Activated T-cell treated with anti-CD3 and anti-CD28 coated beads, Interleukin-2, amount 50 U/mL, for 48 hours (primary cell): ENCODE measurements at regions not wholly inside any gene's neighbourhood (a gene's known extent, or its start where the extent isn't known, plus 50 kb on each side); places are given as distances from the start of the nearest gene placed in this dataset.

Experiments
- DNase-seq, 2 experiments: peaks; one replicate each; pipeline ENCODE4 v3.0.0-alpha.2; 2020

DNA sequence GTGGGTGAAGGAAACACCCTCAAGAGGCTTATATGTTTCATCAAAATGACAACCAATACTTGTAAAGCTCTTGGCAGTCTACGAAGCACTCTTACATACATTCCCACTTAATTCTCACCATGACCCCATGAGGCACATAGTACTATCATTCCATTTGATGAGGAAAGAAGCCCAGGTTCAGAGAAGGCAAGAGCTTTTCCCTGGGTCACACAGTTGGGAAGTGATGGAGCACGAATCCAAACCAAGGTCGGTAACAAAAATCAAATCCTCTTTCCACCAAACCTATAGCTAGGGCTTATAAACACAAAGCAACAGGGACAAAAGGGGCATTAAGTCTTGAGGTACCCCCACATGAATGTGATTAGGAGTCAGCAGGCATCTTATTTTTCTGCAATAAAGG is 187.1 kb downstream of the UACA start:
- peak in 1 of 2 experiments; percentile 1 for DNase-seq

DNA sequence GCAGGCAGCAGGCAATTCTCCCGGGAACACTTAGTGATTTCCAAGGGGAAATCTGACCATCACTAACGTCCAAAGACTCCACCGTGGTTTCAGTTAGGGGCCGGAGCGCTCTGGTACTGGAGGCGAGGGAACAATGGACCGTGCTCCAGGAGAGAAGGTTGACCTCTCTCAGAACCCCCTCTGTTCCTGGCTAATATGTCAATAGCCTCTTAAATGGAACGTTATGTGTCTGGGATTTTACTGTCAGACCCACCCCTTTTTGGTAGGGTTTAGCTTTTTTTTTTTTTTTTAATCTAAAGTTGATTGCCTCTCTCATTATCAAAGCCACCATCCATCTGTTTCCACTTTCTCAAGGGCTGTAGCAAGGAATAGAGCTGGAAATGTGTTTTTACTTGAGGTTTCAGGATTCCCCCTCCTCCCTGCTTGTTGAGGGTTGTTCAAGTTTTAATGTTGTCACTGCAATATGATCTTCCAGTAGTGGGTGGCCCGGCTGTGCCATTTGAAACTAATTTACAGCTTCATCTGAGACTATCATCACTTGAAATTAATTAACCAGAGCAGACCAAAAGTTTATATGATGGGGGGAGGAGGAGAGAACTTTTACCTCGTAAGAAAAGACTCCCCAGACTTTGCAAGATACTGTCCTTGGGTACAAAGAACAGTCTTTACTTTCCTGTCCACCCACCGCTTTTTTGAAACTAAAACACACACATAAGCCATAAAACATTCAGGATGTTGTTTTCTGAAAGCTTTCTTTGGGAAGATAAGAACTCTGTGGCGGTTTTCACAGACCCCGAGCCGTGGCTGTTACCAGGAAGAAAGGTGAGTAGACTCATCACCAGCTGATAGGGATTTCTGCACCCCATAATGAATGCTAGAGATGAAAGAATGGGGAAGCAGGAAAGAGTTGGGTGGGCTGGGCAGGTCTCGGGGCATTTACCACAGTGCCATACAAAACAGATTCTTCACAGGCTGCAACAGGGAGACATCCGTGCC is 187.8 kb downstream of the UACA start:
- peak in 1 of 2 experiments; percentile 7 for DNase-seq

DNA sequence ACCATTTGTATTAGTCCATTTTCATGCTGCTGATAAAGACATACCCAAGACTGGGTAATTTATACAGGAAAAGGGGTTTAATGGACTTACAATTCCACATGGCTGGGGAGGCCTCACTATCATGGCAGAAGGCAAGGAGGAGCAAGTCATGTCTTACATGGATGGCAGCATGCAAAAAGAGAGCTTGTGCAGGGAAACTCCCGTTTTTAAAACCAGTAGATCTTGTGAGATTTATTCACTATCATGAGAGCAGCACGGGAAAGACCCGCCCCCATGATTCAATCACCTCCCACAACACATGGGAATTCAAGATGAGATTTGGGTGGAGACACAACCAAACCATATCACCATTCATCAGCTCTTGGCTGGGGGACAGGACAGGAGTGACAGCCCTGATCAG is 189.0 kb downstream of the UACA start:
- DNase-seq = peak in 1 of 2 experiments; percentile 12

DNA sequence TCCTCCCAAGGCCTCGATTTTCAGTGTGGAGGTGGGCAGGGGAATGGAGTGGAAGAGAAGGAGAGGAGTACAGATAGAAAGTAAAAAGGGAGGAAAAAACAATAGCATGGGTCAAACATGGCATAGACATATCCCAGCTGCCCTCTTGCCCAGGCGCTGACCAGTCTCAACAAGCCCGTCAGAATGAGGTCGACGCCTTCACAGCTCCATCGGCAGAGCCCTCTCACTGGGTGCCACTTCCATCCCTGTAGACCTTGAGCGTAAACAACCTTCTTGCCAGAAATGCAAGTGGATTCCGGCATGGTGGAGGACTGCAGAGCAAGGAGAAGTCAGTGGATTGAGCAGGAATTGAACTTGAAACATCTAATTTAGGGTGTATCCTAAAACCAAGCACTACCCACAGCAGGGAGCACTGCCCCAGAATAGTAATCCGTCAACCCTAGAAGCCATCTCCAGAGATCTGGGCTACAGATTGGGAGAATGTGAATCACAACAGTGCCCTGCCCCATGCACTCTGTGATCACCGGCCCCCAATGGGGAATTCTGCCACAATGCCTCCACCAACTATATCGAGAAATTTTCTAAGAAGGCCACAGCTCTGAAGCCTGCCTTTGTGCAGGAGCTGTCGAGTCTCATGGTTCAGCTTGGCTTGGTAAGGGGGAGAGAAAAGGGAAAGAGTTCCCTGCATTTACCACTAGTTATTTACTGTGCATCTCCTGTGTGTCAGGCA is 190.1 kb downstream of the UACA start:
- DNase-seq = no peak

DNA sequence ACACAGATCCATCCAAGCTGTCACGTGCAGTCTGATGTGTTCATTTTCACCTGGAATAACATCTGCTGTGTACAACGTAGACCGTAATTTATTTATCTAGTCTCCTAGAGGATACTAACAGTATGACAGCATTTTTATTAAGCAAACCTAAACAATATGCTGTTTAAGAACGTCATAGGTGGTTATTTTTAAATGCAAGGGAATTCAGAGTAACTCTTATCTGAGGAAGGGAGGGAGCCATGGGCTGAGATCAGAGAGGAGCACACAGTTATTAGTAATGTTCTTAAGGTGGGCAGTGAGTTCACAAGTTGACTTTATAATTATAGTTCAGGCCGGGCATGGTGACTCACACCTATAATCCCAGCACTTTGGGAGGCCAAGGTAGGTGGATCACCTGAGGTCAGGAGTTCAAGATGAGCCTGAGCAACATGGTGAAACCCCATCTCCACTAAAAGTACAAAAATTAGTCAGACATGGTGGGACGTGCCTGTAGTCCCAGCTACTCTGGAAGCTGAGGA is 193.6 kb downstream of the UACA start:
- peak; percentile 28 to 44 for DNase-seq

DNA sequence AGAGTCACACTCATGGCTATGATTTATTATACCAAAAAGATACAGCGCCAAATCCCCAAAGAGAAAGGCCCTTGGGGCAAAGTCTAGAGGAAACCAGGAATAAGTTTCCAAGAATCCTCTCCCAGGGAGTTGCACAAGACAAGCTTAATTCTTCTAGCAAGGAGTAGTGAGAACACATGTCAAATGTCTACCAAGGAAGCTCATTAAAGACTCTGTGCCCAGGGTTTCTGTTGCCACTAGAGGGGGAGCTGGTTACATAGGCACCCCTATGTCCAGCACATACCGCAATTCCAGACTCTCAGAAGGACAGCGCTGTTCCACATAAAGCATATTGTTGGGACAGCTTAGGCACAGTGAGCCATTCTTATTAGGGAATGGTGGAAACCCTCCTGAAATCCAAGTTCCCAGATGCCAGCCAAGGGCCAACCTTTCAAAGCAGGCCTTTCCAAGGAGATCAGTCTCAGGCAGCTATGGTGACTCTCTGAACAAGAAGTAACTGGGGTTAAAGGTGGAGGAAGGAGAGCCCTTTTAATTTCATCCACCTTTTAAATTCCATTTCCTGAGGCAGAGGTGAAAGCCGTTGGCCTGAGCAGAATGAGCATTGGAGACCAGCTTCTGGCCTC is 194.2 kb downstream of the UACA start:
- DNase-seq = peak in 1 of 2 experiments; percentile 13

DNA sequence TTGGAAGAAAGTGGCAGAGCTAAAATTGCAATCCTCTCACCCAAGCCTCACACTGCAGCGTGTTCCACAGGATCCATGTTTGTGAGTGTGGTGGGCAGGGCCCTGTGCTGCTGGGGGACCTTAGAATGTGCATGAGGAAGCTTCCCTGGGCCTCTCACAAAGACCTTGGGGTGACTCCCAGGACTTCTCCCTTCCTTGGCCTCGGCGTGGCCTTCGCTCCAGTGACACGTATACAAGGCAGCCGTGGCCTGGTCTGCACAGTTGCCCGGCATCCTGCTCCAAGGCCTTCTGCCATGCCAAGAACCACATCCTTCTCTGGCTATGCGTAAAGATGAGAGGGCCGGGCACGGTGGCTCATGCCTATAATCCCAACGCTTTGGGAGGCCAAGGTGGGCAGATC is 196.4 kb downstream of the UACA start:
- DNase-seq = peak; percentile 12

DNA sequence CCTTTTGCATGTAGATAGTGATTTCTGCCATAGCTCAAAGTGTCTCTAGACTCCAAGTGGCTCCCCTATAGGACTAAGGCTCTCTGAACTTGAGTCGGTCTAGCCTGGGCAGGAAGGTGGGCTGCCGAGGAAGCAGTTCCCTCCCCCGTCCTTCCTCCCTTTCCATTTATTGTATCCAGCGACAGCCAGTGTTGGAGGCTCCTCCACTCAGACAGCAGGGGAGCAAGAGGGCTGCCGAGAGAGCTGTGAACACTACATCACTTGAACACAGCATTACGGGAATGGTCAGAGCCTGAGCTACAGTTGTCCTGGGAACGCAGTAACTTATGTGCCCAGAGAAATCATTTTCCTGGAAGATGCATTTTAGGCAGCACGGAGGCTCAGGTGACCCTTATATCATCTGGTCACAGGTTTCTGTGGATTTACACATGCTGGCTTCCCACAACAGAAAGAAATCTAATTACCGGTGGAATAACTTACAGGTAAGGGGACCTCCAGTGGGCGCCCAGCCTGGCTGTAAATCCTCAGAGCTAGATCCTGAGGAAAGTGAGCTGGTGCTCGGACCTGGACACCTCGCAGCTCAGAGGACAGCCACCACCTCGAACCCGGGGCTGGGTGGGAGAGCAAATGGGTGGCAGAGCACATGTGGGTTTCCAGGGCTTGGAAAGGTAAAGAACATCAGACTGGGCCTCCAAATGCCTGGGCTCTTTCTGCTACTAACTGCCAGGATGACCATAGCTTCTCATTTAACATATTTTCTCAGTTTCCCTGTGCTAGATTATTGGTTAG is 197.1 kb downstream of the UACA start:
- DNase-seq = peak in 1 of 2 experiments; percentile 7

DNA sequence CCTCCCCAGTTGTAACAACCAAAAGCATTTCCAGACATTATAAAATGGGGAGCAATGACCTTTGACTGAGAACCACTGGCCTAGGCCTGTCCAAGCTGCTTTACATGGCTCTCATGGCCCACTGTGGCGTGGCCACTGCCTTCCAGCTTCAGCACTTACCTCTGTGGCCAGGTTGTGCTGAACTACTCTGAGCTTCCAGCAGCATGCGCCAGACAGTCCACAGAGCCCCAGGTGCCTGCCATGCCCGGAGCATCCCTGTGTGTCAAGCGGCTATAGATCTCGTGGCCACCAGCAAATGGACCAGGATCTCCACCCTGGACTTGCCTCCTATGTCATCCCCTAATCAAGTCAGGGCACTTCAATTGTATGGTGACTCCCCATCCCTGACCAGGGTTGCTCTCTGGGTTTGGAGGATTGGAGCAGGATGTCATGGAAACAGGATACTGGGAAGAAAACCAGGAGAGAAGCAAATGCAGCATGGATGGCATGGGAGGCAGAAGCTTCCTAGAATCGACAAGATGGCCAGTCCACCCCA is 199.7 kb downstream of the UACA start:
- peak in 1 of 2 experiments; percentile 11 for DNase-seq

DNA sequence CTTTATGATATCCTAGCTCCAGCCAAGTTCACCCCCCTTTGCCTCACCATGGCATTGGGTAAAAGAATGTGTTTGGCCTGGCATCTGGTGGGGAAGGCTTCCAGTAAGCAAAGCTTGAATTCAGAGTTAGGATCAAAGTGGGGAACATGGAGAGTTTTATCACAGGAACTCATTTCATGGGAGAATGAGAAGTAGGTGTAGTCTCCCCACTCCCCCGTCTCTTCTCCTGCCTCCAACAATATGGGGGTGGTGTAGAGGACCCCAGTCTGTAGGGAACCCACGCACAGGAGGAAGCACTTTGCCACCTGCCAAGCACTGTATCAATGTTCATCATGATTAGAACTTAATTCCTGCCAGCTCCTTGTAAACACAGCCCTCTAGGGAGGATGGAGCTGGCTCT is 200.5 kb downstream of the UACA start:
- DNase-seq = peak in 1 of 2 experiments; percentile 5

DNA sequence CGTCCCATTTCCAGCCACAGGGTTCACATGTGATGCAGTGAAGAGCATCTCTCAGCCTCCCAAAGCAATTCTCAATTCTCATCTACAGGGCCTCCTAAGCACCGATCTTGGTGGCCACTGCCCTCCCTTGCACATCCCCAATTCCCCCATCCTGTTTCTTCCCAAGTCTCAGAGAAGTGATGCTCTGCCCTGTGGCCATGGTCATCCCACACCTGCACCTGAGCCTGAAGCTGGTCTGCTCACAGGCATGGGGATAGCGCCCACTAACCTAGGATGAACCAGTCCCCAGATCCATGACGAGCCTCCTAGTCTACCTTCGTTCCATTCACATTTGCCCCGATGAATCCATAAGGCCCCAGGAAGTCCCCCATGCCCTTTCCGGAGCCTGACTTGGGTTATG is 201.5 kb downstream of the UACA start:
- no peak for DNase-seq

DNA sequence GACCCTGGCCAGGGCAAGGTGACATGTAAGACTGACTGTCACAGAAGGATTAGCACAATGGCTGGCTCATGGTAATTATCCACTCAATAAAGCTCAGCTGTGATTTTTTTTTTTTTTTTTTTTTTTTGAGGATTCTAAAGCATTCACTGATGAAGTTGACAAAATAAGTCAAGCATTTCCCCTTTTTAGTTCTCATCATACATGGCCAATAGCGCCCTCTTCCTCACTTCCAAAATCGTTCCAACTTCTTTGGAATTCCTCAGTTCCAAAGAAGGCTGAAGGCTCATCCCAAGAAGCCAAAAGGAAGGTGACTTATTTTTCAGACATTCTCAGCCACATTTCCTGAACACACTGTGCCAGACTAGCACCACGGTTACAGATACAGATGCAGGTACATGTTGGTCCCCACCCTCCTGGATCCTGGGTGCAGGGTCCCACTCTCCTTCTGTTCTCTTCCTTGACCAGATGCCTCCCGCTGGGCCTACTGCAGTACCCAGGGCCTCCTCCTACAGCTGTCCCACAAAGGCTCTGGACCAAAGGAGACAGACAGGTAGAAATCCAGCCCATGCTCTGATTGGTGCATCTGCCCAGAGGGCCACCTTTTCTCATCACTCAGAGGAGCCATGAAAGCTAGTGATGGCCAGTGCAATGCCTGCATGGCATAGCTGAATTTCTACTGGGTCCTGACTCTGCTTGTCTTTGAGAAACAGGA is 202.6 kb downstream of the UACA start:
- DNase-seq = no peak

DNA sequence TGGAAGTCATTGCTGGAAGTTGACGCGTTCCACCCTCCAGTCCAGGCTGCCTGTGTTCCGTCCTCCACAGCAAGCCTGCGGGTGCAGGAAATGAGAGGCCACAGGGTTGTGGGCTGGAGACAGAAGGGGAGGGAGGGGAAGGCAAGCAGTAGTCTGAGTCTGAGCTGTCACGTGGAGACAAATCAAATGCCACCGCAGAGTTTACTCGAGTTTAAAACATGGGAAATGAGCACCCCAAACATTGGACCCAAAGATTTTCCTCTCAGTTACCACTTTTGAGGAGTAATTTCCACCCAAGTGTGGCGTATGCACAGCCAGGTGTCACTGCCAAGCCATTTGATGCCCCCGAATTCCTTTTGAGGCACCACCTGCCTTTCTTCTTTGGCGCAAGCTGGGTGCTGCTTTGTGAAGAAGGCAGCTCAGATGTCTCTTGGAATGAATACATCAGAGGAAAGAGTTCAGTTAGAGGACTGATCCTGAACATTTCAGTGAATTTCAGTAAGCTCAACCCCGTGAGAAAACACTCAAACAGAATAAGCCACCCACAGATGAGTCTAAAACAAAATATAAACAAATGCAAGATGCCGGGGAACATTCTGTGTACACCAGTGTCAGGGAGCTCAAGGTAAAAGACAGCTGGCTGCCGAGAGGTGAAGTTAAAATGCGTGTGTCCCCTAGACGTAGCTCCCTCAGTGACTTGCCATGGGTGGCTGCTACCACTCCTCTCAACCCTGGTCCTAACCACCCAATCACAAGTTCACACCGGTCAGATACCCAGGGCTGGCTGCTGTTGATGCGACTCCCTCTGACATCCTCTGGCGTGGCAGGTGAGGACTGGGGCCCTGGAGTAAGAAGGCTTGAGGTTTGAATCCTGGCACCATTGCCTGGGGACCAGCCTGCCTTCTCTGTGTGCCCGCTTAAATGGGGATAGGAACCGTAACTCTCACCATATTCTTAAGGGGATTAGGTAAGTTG is 203.8 kb downstream of the UACA start:
- peak; percentile 73 to 75 for DNase-seq

DNA sequence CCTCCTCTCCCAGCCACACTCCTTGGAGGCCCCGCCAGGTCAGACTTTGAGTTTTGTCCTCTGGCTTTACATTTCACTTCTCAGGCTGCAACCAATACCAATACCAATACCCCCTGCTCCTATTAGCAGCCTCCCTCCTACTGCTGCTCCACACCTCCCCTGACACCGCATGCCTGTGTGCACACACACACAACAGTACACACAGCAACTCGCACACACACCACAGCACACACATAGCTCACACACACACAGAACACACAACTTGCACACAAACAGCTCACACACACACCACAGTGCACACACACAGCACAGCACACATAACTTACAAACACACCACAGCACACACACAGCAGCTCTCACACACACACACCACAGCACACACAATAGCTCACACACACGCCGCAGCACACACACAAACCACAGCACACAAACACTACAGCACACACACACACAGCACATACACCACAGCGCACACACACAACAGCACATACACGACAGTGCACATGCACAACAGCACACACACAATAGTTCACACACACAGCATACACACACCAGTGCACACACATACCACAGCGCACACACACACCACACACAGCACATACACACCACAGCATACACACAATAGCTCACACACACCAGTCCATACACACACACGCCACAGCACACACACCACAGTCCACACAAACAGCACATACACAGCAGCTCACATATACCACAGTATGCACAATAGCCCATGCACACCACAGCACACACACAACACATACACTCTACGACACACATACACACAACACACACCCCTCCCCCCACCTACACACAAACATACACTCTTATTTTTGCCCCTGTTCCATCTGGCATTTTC is 204.7 kb downstream of the UACA start:
- DNase-seq = peak in 1 of 2 experiments; percentile 18

DNA sequence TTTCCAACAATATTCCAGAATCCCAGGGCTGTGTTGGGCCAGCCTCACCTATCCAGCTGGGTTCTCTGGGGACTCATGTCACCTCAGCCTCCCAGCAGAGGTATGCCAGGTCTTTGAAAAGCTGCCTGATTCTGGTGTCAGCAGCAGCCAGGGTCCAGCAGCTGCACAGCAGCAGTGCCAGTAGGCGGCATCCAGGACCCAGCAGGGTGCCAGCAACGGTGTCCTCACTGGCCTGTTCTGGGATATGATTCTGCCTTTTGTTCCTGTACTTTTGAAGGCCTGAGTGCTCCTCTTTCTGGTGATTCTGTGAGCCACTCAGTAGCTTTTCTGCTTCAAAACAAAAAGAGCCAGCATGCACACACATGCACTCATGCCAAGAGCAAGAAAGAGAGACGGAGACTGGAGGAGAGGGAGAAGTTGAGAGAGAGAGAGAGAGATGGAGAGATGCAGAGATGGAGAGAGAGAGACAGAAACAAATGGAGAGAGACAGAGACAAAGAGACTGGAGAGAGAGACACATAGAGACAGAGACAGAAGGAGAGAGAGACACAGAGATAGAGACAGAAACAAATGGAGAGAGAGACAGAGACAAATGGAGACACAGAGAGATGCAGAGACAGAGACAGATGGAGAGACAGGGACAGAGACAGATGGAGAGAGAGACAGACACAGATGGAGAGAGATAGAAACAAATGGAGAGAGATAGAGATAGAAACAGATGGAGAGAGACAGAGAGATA is 205.7 kb downstream of the UACA start:
- peak; percentile 28 to 39 for DNase-seq

DNA sequence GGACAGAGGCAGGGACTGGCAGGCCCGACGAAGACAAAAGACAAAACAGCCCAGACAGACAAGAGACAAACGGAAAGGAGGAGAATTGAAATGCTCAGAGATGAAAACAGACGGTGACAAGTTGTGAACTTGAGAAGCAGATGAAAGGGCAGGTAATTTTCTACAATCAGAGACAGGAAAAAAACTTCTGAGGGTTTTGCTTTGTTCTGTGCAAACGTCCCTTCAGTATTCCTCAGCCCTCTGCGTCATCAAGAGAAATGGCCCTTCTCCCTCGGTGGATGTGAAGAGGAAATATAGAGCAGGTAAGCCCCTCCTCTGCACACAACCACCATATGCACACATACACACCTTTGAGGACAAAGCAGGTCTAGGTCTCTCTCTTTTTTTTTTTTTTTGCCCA is 206.6 kb downstream of the UACA start:
- DNase-seq = no peak

DNA sequence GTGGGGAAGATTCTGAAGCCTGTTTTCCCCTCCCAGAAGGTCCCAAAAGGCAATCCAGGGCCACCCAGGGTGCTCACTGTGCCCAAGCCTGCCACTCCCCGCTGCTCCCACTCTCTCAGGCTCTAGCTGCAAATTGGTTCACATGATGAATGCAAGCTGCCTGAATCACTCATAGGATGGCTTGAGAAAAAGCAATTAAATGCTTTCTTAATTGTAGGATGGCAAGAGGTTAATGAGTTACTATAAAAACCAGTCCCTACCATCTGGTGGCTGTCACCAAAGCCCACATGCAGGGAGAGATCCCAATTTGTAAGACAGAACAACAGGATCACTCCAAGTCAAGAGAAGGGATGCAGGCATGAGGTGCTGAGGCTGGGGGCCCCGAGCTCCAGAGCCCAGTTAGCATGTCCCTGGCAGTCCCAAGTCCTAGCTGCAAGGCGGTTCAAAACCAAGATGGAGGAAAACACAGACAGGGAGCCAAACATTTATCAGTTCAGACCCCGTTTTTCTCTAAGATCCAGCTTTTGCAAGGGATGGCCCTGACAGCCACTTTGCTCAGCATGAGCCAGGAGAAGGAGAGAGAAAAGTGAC is 207.1 kb downstream of the UACA start:
- DNase-seq = peak in 1 of 2 experiments; percentile 30

DNA sequence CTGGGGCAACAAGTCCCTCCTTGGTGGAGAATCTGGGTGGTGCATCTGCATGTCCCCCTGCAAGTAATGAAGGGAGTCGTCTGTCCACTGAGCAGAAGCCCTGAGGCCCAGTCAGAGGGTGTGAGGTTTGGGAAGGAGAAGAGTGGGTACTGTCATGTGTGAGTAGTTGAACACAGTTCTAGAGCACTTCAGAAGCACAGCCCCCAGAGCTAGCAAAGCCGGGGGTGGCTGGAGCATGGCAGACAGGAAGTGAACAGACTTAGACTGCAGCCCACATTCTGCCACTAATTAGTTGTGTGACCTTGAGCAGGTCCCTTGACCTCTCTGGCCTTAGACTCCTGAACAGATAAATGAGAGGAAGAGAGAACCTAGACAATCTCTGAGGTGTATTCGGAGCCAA is 207.6 kb downstream of the UACA start:
- peak in 1 of 2 experiments; percentile 37 for DNase-seq
